ENCODE measurements at regions not wholly inside any gene's neighbourhood (a gene's known extent, or its start where the extent isn't known, plus 50 kb on each side); places are given as distances from the start of the nearest gene placed in this dataset.
"Not testable (repeated sequence)": the region's sequence is repeated elsewhere in the genome, so short reads cannot be mapped to it uniquely, and the experiment has no call there.

GRCh38 chr4:42205541-42205940 is 53.1 kb upstream of the BEND4 start:
- DNase-seq (ENCODE audit: low read depth in 2 of 2): peak in 1 of 2 donors; percentile 92

GRCh38 chr4:42216664-42217063 is 64.2 kb upstream of the BEND4 start:
- no peak for DNase-seq (ENCODE audit: low read depth in 2 of 2)

GRCh38 chr4:42225286-42225685 is 72.8 kb upstream of the BEND4 start:
- DNase-seq (ENCODE audit: low read depth in 2 of 2): no peak

- DNase-seq (ENCODE audit: low read depth in 2 of 2): no peak
These were observed 82.4 kb upstream of the BEND4 start for GRCh38 chr4:42234817-42235216.

GRCh38 chr4:42235304-42236021 is 83.0 kb upstream of the BEND4 start:
- DNase-seq (ENCODE audit: low read depth in 2 of 2): no peak

GRCh38 chr4:42237010-42237409 is 84.6 kb upstream of the BEND4 start:
- no peak for DNase-seq (ENCODE audit: low read depth in 2 of 2)

GRCh38 chr4:42237451-42237850 is 85.0 kb upstream of the BEND4 start:
- DNase-seq (ENCODE audit: low read depth in 2 of 2): no peak

DNA sequence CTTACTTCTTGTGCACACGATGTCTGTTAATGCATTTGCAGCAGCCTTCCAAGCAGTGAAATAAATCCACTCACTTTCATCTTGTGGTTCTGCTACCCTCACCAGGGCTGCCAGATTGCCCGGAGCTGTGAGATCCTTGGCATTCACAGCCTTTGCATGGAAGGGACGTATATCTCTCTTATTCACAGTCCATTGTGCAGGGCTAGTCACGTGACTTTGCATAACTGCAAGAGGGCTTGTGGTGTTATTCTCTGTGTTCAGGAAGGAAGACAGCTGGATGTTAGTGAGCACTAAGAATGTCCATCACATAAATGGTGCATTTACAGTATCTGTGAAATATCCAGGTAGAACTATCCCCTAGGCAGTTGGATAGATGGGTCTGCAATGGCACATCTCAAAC is 96.5 kb upstream of the BEND4 start:
- DNase-seq (ENCODE audit: low read depth in 2 of 2): peak in 1 of 2 donors; percentile 48

DNA sequence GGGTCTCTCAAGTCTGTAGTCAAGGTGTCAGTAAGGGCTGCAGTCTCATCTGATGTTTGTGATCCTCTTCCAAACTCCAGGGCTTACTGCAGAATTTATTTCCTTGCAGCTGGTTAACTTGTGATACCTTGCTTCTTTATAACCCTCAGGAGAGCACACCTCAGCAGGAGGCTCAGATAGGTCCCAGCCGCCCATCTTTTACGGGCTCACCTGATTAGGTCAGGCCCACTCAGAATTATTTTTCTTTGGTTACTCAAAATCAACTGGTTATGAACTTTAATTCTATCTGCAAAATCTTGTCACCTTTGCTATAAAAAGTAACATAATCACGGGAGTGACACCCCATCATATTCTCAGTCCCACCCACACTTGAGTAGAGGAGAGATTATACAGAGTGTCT is 99.9 kb upstream of the BEND4 start:
- no peak for DNase-seq (ENCODE audit: low read depth in 2 of 2)

GRCh38 chr4:42257645-42258044 is 105.2 kb upstream of the BEND4 start:
- DNase-seq (ENCODE audit: low read depth in 2 of 2): not testable (repeated sequence)

GRCh38 chr4:42262701-42263490 is 110.4 kb upstream of the BEND4 start:
- DNase-seq (ENCODE audit: low read depth in 2 of 2): peak; percentile 39 to 80

GRCh38 chr4:42265782-42266602 is 113.5 kb upstream of the BEND4 start:
- no peak for DNase-seq (ENCODE audit: low read depth in 2 of 2)

DNA sequence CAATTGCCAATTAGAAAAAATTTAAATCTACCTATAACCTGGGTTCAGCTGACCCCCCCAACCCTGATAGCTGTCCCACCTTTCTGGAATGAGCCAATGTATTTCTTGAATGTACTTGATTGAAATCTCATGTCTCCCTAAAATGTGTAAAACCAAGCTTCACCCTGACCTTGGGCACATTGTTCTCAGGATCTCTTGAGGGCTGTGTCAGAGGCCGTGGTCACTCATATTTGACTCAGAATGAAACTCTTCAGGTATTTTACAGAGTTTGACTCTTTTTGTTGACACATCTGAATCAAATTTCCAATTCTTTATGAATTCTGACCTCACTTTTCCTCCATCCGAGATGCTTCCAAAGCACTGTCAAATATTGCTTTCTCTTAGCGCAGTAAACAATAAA is 115.3 kb upstream of the BEND4 start:
- no peak for DNase-seq (ENCODE audit: low read depth in 2 of 2)

DNA sequence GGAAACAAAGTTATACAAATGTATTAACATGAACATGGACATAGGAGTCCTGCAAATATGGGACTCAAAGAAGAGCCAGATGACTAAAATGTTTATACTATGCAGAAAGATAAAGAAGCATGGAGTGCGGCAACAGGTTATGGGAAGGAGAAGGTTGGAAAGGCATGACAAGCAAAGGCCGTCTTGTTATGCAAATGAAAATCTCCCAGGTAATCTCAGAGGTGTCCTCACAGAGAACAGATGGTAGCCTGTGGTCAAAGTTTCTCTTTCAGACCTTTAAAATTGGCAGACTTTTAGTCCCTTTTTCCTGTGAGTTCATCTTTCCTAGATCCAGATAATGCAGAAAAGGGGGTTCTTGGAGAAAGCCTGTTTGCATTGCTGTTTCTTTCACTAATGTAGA is 116.4 kb upstream of the BEND4 start:
- DNase-seq (ENCODE audit: low read depth in 2 of 2): no peak

DNA sequence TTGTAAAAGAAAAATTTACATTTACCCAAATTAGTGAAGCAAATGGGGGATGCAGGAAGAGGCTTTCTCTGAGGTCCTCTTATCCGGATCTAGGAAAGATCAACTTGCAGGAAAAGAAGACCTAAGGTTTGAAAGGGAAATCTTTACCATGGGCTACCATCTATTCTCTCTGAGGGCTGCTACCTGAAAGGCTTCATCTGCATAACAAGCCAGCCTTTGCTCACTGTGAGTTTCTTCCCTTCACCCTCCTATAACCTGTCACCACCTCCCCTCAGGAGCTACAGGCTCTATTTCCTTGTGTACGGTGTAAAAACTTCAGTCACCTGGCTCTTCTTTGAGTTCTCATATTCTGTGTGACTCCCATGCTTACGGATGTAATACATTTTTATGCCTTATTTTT is 118.6 kb upstream of the BEND4 start:
- DNase-seq (ENCODE audit: low read depth in 2 of 2): no peak

- peak in 1 of 2 donors; percentile 12 for DNase-seq (ENCODE audit: low read depth in 2 of 2)
These were observed 120.0 kb upstream of the SHISA3 start for GRCh38 chr4:42277291-42277690.

DNA sequence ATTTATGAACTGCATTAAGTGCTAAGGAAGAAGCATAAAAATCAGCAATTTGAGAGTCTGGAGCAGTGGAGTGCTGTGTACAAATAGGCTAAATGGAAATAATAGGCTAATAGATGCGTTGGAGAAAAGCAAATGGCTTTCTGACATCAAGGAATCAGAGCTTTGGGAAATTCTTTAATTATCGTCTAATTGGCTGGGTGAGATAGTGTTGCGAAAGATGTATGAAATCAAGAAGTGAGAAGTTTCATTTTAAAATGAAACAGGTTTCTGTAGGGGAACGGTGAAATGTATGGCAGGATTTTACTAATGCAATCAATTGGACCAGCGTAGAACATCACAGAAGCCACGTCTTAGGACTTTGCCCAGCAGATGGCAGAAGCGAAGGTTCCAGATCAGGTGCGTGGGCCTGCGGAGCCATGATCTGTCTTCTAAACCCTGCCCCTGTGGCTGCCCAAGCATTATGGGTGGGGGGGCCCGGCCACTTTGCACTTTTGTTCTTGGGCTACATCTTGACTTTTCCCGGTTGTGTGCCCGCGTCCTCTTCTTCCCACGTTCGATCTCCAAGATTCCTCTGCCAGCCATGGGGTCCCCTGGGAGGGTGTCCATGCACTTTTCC is 118.5 kb upstream of the SHISA3 start:
- no peak for DNase-seq (ENCODE audit: low read depth in 2 of 2)

GRCh38 chr4:42280327-42281095 is 116.8 kb upstream of the SHISA3 start:
- peak; percentile 46 to 54 for DNase-seq (ENCODE audit: low read depth in 2 of 2)

DNA sequence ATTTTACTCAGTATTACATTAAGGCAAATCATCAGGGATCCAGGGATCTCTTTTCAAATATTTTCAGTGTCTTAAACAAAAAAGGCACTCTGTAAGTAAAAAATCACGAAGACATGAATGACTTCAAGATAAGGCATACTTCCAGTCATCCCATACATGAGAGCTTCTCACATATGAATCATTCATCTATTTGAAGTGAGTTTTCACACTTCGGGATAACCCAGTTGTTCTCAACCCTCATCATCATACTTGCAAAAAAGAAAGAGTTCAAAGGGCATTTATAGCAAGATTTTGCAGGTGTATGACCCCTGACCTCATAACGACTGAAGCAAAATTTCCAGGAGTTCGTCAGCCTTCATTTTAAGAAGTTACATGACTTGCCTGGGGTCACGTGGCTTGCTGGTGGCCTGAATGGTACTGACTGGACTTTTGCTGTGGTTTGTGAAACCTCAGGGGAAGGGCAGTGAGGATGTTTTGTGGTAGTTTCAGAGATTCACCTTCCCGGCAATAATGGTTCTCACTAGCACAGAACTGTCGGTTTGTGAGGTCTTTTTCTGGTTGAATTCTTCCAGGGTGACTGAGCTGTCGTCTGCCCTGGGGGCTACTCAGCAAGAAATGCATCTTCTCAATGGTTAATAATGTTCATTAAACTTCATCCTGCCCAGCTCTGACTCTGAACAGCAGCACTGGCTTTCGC is 115.8 kb upstream of the SHISA3 start:
- no peak for DNase-seq (ENCODE audit: low read depth in 2 of 2)
